BE2C (cell line): ENCODE measurements at regions not wholly inside any gene's neighbourhood (a gene's known extent, or its start where the extent isn't known, plus 50 kb on each side); places are given as distances from the start of the nearest gene placed in this dataset.

Source experiments
- DNase-seq: peaks from one replicate; pipeline ENCODE4 v3.0.0-alpha.2; 2020
- H3K27me3 ChIP-seq: fragments of 250-450 bp; sonication (Bioruptor Pico); 2 replicates; pipeline ENCODE4 v1.5.1; 2020; ENCODE audit warnings: mild to moderate bottlenecking
- H3K36me3 ChIP-seq: fragments of 250-450 bp; sonication (Bioruptor Pico); 2 replicates; pipeline ENCODE4 v1.5.1; 2020; ENCODE audit warnings: mild to moderate bottlenecking
- H3K4me1 ChIP-seq: fragments of 250-450 bp; sonication (Bioruptor Pico); 2 replicates; pipeline ENCODE4 v1.5.1; 2020
- H3K4me3 ChIP-seq: 2 replicates; pipeline ENCODE4 v1.5.1; 2011; ENCODE audit warnings: low read depth, low read length
- H3K9me3 ChIP-seq: fragments of 250-450 bp; sonication (Bioruptor Pico); 2 replicates; pipeline ENCODE4 v1.5.1; 2020
- CTCF ChIP-seq: IDR thresholded peaks from 2 replicates; pipeline ENCODE4 v1.5.1; 2012; ENCODE audit warnings: mild to moderate bottlenecking, low read depth, low read length

- H3K9me3 ChIP-seq: no peaks in the 10 kb centered on the region
- no peaks in the 10 kb centered on the region for H3K36me3 ChIP-seq
- no peak overlapping the region for H3K4me3 ChIP-seq
- no peaks in the 10 kb centered on the region for H3K27me3 ChIP-seq
- DNase-seq: no peak
- no peak for TF ChIP-seq CTCF
- H3K4me1 ChIP-seq: no peaks in the 10 kb centered on the region
These were observed 481.4 kb downstream of the ETS1 start for GRCh38 chr11:128105950-128106349.

DNA sequence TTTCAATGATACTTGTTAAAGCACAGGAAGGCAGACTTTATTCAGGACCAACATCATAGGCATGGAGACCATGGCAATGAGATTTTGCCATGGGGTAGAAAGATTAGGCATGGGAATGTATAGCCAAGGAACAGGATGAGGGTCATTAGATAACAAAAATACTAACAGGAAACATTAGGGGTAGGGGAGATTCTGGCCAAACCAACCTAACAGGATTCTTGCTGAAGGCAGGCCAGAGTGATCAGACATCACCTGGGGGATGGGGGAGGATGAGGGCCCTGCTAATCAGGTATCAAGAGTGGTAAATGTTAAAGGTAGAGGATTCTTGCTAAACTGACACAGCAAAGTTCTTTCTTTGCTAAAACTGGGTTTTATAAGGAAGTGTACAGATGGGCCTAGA lies 481.8 kb downstream of the ETS1 start:
- no peak for DNase-seq
- Histone ChIP-seq H3K36me3 (no peaks in the 10 kb centered on the region), H3K4me1 (no peaks in the 10 kb centered on the region), H3K27me3 (no peaks in the 10 kb centered on the region), H3K4me3 (no peak overlapping the region), H3K9me3 (no peaks in the 10 kb centered on the region)
- TF ChIP-seq CTCF: no peak

DNA sequence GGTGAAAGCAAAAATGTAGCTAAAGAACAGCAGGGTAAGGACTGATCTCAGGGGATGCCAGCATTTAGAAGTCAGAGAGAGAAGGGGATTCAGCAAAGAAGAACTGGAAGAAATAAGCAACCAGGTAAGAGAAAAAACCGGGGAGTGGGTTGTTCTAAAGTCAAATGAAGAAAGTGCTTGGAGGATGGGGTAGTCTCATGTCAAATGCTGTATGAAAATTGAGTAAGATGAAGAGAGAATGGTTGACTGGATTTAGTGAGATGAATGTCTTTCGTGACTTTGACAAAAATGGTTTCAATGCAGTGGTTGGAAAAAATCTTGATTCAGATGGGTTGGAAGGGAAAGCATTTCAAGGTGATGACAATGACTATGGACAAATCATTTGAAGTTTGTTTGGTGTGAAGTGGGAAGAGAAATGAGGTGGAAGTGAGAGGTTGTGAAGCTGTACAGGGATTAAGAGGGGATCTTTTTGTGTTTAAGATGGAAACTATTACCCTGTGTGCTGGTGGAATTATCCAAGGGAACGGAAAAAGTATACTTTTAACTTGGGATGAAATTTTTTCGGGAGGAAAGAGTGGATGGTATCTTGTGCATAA lies 484.0 kb downstream of the ETS1 start:
- no peaks in the 10 kb centered on the region for H3K9me3 ChIP-seq
- no peaks in the 10 kb centered on the region for H3K36me3 ChIP-seq
- H3K4me1 ChIP-seq: no peaks in the 10 kb centered on the region
- H3K4me3 ChIP-seq: no peak overlapping the region
- no peak for DNase-seq
- no peak for TF ChIP-seq CTCF
- no peaks in the 10 kb centered on the region; the same call in 1 of the 2 replicates for H3K27me3 ChIP-seq

- TF ChIP-seq CTCF: no peak
- Histone ChIP-seq H3K27me3 (no peaks in the 10 kb centered on the region; the same call in 1 of the 2 replicates), H3K36me3 (no peaks in the 10 kb centered on the region), H3K9me3 (no peaks in the 10 kb centered on the region), H3K4me3 (no peak overlapping the region), H3K4me1 (no peaks in the 10 kb centered on the region)
- DNase-seq: no peak
These were observed 488.6 kb downstream of the ETS1 start for GRCh38 chr11:128098781-128099180.

- no peak for DNase-seq
- no peaks in the 10 kb centered on the region for H3K36me3 ChIP-seq
- no peaks in the 10 kb centered on the region for H3K9me3 ChIP-seq
- TF ChIP-seq CTCF: 0 out of 2 replicates have a peak, but pooled peaks have one; percentile 12
- no peak overlapping the region for H3K4me3 ChIP-seq
- H3K27me3 ChIP-seq: no peaks in the 10 kb centered on the region; the same call in 1 of the 2 replicates
- no peaks in the 10 kb centered on the region for H3K4me1 ChIP-seq
These were observed 491.8 kb downstream of the ETS1 start for GRCh38 chr11:128095466-128095981.

- no peak for TF ChIP-seq CTCF
- Histone ChIP-seq H3K4me1 (no peaks in the 10 kb centered on the region), H3K9me3 (no peaks in the 10 kb centered on the region), H3K27me3 (no peaks in the 10 kb centered on the region), H3K4me3 (no peak overlapping the region), H3K36me3 (no peaks in the 10 kb centered on the region)
- DNase-seq: no peak
These were observed 493.7 kb downstream of the ETS1 start for GRCh38 chr11:128093689-128094088.
